D721Med (cell line): ENCODE measurements at regions not wholly inside any gene's neighbourhood (a gene's known extent, or its start where the extent isn't known, plus 50 kb on each side); places are given as distances from the start of the nearest gene placed in this dataset.

ENCODE experiments used
- DNase-seq: peaks from one replicate; pipeline ENCODE4 v3.0.0; 2011; ENCODE audit warnings: low spot score; ENCODE audit not compliant: insufficient read length
- FAIRE-seq: peaks from 2 replicates; lab custom pipeline; 2011; peaks lifted over from hg19 to GRCh38; lab: Jason Lieb, UNC
- TF ChIP-seq, protein P1 (sequence below): IDR thresholded peaks from 2 replicates; pipeline ENCODE4 v1.5.1; 2012; ENCODE audit warnings: mild to moderate bottlenecking, control low read depth; ENCODE audit not compliant: insufficient read depth; ENCODE audit errors: missing control alignments

DNA sequence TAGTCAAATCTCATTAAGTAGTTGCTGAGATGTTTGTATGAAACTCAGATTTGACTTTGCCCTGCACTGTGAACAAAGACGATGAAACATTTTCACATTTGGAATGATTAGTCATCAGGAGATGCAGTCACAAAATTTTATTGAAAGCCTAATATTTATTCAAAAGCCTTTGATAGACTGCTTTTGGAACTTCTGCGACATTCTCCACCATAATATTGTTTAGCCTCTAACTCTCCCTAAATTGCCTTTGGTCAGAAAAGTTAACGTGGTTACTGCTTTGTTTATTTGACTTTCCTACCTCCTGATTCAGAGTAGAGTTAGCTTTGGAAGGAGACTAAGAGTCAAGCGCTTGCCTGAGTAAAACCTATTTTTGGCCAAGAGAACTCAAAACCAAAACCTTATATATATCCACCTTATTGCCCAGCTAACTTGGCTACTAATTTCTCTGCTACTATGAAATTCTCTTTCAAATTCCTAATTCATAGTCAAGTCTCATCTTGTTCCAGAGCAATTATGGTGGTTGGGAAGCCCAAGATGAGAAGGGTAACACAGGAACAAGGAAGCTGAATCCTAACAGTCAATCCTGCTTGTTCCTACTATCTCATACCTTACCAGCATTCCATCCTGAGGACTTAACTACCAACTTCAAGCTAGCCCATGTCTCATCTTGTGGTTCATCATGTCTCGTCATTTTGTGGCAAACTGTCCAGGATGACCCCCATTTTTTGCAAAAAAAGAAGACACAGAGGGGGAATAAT is 429.6 kb downstream of the USP25 start:
- DNase-seq (no peak), FAIRE-seq (no peak)
- TF ChIP-seq, protein P1, sequence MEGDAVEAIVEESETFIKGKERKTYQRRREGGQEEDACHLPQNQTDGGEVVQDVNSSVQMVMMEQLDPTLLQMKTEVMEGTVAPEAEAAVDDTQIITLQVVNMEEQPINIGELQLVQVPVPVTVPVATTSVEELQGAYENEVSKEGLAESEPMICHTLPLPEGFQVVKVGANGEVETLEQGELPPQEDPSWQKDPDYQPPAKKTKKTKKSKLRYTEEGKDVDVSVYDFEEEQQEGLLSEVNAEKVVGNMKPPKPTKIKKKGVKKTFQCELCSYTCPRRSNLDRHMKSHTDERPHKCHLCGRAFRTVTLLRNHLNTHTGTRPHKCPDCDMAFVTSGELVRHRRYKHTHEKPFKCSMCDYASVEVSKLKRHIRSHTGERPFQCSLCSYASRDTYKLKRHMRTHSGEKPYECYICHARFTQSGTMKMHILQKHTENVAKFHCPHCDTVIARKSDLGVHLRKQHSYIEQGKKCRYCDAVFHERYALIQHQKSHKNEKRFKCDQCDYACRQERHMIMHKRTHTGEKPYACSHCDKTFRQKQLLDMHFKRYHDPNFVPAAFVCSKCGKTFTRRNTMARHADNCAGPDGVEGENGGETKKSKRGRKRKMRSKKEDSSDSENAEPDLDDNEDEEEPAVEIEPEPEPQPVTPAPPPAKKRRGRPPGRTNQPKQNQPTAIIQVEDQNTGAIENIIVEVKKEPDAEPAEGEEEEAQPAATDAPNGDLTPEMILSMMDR = no peak

DNA sequence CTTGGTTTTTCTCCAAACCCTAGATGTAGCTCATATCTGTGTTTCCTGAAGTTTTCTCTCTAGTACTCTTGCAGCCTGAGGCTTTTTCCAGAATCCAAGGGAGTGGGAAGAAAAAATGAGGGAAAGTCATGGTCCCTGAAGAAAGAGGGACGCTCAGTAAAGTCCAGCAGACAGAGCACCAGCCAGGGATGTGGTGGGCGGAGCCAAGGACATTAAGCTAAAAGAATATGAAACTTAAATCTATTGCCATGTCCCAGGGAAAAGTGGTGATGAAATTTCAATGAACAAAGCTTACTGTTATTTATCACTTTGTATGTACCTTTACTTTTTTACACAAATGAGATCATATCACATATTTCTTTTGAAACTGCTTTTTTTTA is 430.2 kb downstream of the USP25 start:
- TF ChIP-seq, protein P1 = no peak
- no peak for DNase-seq
- FAIRE-seq = no peak

DNA sequence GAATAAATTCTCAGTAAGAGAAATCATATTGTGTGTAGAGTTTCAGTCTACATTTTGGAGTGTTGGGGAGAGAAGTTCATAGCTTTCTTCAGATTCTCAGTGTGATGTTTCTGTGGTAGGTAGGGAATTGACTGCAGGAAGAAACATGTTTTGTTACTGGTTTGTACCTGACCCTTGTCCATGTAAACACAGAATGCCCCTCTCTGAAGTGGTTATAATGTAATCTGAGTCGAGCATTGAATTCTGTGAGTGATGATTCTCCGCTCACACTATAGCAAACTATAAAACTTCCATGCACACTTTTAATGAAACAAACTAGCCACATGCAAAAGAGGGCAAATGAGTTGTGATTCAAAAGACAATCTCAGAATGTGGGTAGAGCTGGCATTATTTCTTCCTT is 433.2 kb downstream of the USP25 start:
- DNase-seq (no peak), FAIRE-seq (no peak)
- TF ChIP-seq, protein P1 = no peak

DNA sequence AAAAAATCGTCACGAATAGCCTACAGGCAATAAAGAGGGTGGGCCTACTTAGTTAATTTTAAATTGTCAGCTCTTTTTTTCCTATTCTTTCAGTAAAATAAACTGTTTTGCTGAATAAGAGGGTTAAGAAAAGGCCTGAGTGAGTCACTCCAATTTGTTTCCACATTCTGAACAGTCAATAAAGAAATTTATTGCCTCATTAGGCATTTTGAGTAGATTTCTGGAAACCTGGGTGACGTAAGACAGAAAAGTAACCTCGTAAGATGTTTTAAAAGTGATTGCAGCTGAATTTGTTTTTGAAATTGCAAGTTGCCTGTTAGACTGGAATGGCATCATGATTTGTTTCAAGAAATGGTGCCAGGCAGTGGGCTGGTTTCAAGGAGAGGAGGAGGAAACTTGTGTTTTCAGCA is 439.3 kb downstream of the USP25 start:
- DNase-seq = no peak
- TF ChIP-seq, protein P1 = no peak
- no peak for FAIRE-seq

DNA sequence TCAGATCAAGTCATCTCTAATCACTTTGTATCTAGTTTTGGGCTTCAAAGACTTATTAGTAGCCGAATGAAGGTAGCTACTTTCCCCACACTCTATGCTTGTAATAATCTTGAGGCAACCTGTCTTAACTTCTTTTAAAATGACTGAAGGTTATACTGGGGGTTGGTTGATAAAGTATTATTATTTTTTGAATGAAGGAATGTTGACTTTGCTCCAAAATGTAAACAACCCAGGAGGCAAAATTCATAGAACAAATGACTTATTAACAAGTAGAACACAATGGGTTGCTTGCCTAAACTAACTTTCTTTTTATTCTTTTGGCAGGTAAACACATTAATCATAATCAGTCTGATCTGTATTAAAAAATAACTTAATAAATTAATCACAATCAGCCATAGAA is 440.0 kb downstream of the USP25 start:
- TF ChIP-seq, protein P1 = no peak
- no peak for FAIRE-seq
- DNase-seq = no peak

DNA sequence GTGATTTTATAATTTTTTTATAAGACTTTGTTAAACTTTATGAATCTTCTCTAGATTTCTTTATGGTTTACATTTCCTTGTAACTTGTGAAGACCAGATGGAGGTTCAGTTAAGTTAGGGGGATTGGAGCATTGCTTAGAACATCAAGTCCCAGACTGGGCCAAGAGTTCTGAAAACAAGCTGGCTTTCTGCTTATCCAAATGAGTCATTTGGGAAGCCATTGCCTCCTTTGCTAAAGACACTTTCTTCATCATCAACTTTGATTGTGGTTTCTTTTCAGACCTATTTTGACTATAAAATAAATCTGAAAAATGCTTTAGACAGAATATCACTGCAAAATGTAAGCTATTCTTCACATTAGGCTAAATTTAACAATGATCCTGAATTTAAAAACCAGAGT is 446.8 kb downstream of the USP25 start:
- TF ChIP-seq, protein P1 = no peak
- FAIRE-seq (no peak), DNase-seq (no peak)

DNA sequence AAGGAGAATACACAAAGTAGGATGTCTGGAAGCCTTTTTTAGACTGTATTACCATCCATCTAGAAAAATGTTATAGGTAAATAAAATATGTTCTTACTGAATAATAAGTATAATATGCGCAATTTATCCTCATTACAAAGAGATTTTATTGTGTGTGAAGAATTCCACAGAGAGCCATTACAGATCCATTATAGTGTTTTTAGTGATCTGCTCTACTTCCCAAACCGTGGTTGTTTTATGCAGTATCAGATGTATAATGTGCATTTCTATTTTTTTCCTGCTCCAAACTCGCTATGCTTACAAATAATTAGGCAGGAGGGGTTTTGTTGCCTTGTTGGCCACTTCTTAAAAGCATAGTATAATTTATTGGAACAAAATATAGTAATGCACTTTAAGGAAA is 447.8 kb downstream of the USP25 start:
- TF ChIP-seq, protein P1 = no peak
- DNase-seq = no peak
- FAIRE-seq = no peak
